ENCODE measurements at regions not wholly inside any gene's neighbourhood (a gene's known extent, or its start where the extent isn't known, plus 50 kb on each side); places are given as distances from the start of the nearest gene placed in this dataset.
"Not testable (repeated sequence)": the region's sequence is repeated elsewhere in the genome, so short reads cannot be mapped to it uniquely, and the experiment has no call there.

- no peak for DNase-seq (ENCODE audit: low read depth in 4 of 4, low spot score in 3 of 4)
These were observed 93.2 kb downstream of the ZNF680 start for GRCh38 chr7:64469673-64470072.

GRCh38 chr7:64465551-64465950, 97.3 kb downstream of the ZNF680 start:
- DNase-seq (ENCODE audit: low read depth in 4 of 4, low spot score in 3 of 4), result no peak

GRCh38 chr7:64463636-64464375, 99.1 kb downstream of the ZNF680 start:
- peak; percentile 15 to 70 (median 26) for DNase-seq (ENCODE audit: low read depth in 4 of 4, low spot score in 3 of 4)

GRCh38 chr7:64459858-64460257, 103.0 kb downstream of the ZNF680 start:
- not testable (repeated sequence) for DNase-seq (ENCODE audit: low read depth in 4 of 4, low spot score in 3 of 4)

- no peak for DNase-seq (ENCODE audit: low read depth in 4 of 4, low spot score in 3 of 4)
These were observed 119.8 kb downstream of the ZNF736 start for GRCh38 chr7:64433590-64433989.

- no peak for DNase-seq (ENCODE audit: low read depth in 4 of 4, low spot score in 3 of 4)
These were observed 118.1 kb downstream of the ZNF736 start for GRCh38 chr7:64431838-64432237.

- DNase-seq (ENCODE audit: low read depth in 4 of 4, low spot score in 3 of 4), result no peak
These were observed 115.5 kb downstream of the ZNF736 start for GRCh38 chr7:64429232-64429631.

- DNase-seq (ENCODE audit: low read depth in 4 of 4, low spot score in 3 of 4), result not testable (repeated sequence)
These were observed 111.7 kb downstream of the ZNF736 start for GRCh38 chr7:64425436-64425835.

- no peak for DNase-seq (ENCODE audit: low read depth in 4 of 4, low spot score in 3 of 4)
These were observed 93.4 kb downstream of the ZNF736 start for GRCh38 chr7:64407148-64407547.
